ENCODE measurements at regions not wholly inside any gene's neighbourhood (a gene's known extent, or its start where the extent isn't known, plus 50 kb on each side); places are given as distances from the start of the nearest gene placed in this dataset.
"Not testable (repeated sequence)": the region's sequence is repeated elsewhere in the genome, so short reads cannot be mapped to it uniquely, and the experiment has no call there.

- no peak for DNase-seq
Observed at GRCh38 chr19:28544451-28545261, 668.3 kb downstream of the UQCRFS1 start.

DNA sequence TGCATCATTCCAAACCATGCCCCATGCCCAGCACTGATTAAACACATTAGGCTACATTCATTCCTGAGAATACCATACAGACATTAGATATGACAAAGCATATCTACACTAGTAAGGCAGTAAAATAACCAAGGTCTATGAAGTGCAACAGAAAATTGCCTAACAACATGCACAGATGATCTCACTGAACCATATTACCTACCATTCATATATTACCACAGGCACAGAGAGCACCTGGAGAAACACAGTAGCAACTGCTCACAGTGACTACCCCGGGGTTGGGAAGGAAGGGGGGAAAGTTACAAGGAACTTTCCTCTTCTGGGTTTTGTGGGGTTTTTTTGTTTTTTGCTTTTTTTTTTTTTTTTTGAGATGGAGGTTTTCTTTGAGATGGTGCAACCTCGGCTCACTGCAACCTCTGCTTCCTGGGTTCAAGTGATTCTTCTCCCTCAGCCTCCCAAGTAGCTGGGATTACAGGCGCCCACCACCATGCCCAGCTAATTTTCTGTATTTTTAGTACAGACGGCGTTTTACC, 669.6 kb downstream of the UQCRFS1 start:
- no peak for DNase-seq

DNA sequence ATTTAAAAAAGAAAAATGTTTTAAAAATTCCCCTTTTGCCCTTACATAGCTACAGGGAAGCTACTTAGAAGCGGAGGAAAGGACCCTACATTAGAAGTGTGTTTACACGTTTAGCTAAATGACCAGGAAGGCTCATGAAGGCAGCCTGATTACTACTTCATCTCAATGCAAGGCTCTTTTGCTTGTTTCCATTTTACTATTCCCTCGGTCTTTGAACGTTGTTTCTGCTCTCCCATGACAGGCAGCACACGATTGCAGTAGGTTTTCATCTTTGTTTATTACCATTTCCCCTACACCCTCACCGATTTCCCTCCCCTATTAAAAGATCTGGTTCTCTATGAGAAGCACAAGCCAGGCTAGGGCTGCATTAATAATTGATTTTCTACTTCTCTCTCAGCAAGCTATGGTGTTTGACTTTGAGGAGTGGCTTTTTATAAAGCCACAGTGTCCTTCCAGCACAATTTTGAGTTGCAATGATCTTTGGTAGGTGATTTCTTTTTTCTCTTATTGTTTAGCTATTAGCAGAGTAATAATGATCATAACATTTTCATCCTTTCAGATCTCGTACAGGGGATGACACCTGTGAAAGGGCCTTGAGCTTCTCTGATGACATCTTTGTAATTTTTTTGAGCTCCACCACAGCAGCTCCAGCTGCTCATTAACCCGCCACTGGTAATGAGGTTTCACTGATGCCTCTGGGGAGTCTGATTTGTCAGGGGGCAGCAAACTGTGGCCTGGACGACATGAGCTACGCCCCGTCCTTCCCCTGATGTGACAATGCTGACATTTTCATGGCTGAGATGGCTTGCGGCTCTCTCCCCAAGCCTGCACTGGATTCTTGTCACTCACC, 670.3 kb downstream of the UQCRFS1 start:
- DNase-seq, result no peak

DNA sequence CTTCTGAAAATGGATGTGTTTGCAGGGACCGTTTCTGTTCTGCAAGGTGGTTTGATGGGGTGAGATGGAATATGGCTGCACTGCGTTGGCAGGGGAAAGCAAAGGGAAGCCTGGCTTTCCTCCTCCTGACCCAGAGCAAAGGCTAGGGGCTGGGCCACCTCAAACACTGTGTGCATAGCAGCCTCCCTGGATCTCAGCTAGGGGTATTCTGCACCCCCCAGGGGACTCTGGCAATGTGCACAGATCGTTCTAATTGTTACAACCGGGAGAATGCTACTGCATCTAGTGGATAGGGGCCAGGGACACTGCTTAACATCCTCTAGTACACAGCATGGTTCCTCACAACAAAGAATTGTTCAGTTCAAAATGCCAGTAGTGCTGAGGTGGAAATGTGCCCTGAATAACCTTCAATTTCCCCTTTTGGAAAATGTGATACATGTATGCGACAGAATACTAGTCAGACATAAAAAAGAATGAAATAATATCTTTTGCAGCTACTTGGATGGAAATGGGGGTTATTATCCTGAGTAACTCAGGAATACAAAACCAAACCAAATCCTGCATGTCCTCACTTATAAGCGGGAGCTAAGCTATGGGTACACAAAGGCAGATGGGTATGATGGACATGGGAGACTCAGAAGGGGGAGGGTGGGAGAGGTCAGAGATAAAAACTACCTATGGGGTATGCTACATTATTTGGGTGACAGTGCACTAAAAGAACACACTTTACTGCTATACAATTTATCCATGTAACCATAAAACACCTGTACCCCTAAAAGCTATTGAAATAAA, 671.2 kb downstream of the UQCRFS1 start:
- DNase-seq, result no peak

- no peak for DNase-seq
Observed at GRCh38 chr19:28541029-28541428, 671.9 kb downstream of the UQCRFS1 start.

- not testable (repeated sequence) for DNase-seq
Observed at GRCh38 chr19:28540385-28540784, 672.6 kb downstream of the UQCRFS1 start.

DNA sequence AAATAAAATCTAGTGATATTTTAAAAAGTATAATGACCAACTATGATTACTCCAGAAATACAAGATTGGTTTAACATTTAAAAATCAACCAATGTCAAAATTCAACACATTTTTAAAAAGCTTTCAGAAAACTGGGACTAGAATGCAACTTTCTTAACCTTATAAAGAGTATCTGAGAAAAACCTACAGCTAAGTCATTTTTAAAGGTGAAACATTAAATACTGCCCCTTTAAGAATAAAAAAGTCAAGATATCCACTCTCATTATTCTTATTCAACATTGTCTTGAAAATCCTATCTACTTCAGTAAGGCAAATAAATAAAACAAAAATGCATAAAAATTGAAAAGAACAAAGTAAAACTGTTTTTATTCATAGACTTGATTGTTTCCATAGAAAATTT, 673.2 kb downstream of the UQCRFS1 start:
- DNase-seq, result no peak

DNA sequence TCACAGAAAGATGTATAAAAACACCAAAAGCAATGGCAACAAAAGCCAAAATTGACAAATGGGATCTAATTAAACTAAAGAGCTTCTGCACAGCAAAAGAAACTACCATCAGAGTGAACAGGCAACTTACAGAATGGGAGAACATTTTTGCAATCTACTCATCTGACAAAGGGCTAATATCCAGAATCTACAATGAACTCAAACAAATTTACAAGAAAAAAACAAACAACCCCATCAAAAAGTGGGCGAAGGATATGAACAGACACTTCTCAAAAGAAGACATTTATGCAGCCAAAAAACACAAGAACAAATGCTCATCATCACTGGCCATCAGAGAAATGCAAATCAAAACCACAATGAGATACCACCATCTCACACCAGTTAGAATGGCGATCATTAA, 674.4 kb downstream of the UQCRFS1 start:
- DNase-seq, result not testable (repeated sequence)

GRCh38 chr19:28537896-28538295, 675.1 kb downstream of the UQCRFS1 start:
- no peak for DNase-seq

DNA sequence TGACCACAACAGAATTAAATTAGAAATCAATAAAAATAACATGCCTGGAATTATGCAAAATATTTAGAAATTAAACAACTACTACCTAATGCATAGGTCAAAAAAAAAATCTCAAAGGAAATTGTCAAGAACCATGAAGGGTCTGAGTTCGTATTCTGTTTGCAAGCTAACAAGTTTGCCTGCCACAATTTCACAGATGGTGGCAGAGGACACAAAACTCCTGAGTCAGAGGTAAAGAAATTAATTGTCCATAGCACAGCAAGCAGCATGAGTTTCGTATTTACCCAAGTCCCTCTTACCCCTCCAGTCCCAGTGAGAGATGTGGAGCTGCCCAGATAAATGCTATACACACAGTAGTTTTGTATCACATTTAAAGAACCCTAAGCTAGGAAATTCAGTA, 675.9 kb downstream of the UQCRFS1 start:
- DNase-seq, result no peak

- no peak for DNase-seq
Observed at GRCh38 chr19:28535352-28535775, 677.6 kb downstream of the UQCRFS1 start.

GRCh38 chr19:28534766-28535351, 678.1 kb downstream of the UQCRFS1 start:
- no peak for DNase-seq

- DNase-seq, result no peak
Observed at GRCh38 chr19:28532765-28533341, 680.1 kb downstream of the UQCRFS1 start.

- no peak for DNase-seq
Observed at GRCh38 chr19:28531979-28532378, 681.0 kb downstream of the UQCRFS1 start.

DNA sequence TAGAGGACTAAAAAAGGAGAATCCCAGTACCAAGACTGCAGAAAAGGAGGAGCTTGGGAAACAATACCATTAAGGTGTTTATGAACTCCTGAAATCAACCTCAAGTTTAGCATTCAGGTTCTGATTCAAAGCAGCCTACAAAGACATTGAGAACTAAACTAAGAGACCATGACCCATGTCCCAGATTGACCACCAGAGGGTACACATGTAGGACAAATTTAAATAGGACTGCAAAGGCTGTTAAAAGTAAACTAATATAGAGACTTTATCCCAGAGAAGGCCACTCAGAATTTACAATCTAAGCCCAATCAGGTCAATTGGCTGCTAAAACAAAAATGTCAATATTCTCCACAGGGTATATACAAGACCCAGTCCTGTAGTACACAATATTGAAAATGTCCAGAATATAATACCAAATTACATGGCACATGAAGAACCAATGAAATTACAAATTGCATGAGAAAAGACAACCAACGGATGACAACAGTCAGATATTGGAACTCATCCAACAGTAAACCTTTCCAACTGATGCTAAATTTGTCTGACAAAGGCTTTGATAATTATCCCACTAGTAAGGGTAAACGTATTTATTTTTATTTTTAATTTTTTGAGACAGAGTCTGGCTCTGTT, 682.4 kb downstream of the UQCRFS1 start:
- no peak for DNase-seq

GRCh38 chr19:28526038-28526437, 686.9 kb downstream of the UQCRFS1 start:
- no peak for DNase-seq

GRCh38 chr19:28523619-28524018, 689.3 kb downstream of the UQCRFS1 start:
- no peak for DNase-seq

- DNase-seq, result no peak
Observed at GRCh38 chr19:28522545-28522922, 690.4 kb downstream of the UQCRFS1 start.

DNA sequence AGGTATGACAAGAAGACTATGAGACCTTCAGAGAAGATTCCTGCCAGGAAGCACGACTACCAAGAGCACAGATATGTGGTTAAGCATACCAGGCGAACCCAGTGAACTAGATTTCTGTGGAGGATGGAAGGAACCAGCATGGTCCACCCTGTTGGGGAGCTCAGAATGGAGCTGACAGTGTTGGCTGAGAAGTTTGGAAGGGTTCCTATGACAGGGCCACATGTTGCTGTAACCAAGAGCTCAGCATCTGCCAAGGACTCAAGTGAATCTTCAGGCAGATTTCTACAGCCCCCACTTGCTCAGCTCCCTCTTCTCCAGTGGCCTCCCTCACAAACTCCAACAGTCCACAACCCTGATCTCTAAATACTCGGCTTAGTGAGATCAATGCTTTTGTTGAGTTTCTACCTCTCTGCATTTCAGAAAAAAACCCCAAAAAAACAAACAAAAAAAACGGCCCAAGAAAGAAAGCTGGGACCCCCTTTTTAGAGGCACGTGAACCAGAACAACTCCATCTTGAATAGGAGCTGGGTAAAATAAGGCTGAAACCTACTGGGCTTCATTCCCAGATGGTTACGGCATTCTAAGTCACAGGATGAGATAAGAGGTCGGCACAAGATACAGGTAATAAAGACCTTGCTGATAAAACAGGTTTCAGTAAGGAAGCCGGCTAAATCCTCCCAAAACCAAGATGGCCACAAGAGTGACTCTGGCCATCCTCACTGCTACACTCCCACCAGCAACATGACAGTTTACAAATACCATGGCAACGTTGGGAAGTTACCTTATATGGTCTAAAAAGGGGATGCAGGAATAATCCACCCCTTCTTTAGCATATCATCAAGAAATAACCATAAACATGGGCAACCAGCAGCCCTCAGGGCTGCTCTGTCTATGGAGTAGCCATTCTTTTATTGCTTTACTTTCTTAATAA, 691.1 kb downstream of the UQCRFS1 start:
- no peak for DNase-seq

DNA sequence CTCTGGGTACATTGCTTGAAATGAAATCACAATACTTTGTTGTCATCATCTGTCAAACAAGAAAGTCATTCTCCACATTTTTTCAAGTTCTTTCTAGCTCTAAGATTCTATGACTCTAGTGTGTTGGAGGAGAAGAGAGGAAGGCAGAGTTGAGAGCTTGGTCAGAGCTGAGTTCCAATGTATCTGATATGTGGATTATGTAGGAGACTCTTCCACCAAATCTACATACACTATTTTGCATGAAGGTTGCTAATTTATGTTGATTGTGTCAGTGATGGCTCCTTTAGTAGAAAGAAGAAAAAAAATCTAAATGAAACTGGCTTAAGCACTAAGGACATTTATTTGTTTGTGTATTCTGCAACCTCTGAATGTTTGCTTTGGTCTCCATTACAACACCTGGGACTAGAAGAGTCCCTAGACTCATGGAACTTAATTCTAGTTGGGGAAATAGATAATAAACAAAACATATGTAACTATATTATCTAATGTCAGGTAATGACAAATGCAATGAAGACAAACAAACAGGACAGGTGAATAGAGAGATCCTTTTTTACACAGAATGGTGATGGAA, 691.9 kb downstream of the UQCRFS1 start:
- no peak for DNase-seq
